ENCODE measurements at regions not wholly inside any gene's neighbourhood (a gene's known extent, or its start where the extent isn't known, plus 50 kb on each side); places are given as distances from the start of the nearest gene placed in this dataset.

- no peak for DNase-seq
- Histone ChIP-seq H3K9me3 (ENCODE audit: low read length) (no peaks in the 10 kb centered on the region), H3K27ac (ENCODE audit: low read depth, low read length) (no peak overlapping the region), H3K4me1 (ENCODE audit: insufficient read depth, low read length) (no peaks in the 10 kb centered on the region), H3K36me3 (ENCODE audit: insufficient read depth, low read length) (no peaks in the 10 kb centered on the region), H3K27me3 (ENCODE audit: insufficient read depth, low read length, poor library complexity, severe bottlenecking) (no peaks in the 10 kb centered on the region), H3K4me3 (ENCODE audit: low read length) (no peak overlapping the region)
- no peaks in the 10 kb centered on the region for H3K4me1 Mint-ChIP-seq
- POLR2A ChIA-PET = no interaction called here
- peaks cover 7% of the 10 kb centered on the region in 2 donors for H3K27me3 Mint-ChIP-seq
- H3K4me3 Mint-ChIP-seq = no peak overlapping the region
- H3K36me3 Mint-ChIP-seq = no peaks in the 10 kb centered on the region
- peaks cover 0 to 2% (median 0%) of the 10 kb centered on the region in 5 donors for H3K9me3 Mint-ChIP-seq
- H3K27ac Mint-ChIP-seq = no peak overlapping the region
- CTCF ChIA-PET = no interaction called here
Observed at GRCh38 chr16:5354645-5355044, 257.1 kb upstream of the EEF2KMT start.

GRCh38 chr16:5349670-5350517 lies 252.3 kb upstream of the EEF2KMT start:
- Histone ChIP-seq H3K27me3 (ENCODE audit: insufficient read depth, low read length, poor library complexity, severe bottlenecking) (no peaks in the 10 kb centered on the region), H3K4me1 (ENCODE audit: insufficient read depth, low read length) (no peaks in the 10 kb centered on the region), H3K27ac (ENCODE audit: low read depth, low read length) (no peak overlapping the region), H3K36me3 (ENCODE audit: insufficient read depth, low read length) (no peaks in the 10 kb centered on the region), H3K9me3 (ENCODE audit: low read length) (no peaks in the 10 kb centered on the region), H3K4me3 (ENCODE audit: low read length) (no peak overlapping the region)
- Mint-ChIP-seq H3K27me3 (peaks cover 4 to 7% of the 10 kb centered on the region in 2 donors), H3K27ac (no peak overlapping the region), H3K4me3 (no peak overlapping the region), H3K4me1 (no peaks in the 10 kb centered on the region), H3K9me3 (peaks cover 0 to 4% (median 0%) of the 10 kb centered on the region in 5 donors), H3K36me3 (no peaks in the 10 kb centered on the region)
- POLR2A ChIA-PET = no interaction called here
- CTCF ChIA-PET = no interaction called here
- DNase-seq = no peak

- peaks cover 0 to 4% (median 0%) of the 10 kb centered on the region in 5 donors for H3K9me3 Mint-ChIP-seq
- H3K27ac ChIP-seq (ENCODE audit: low read depth, low read length) = no peak overlapping the region
- no peak overlapping the region for H3K4me3 ChIP-seq (ENCODE audit: low read length)
- no peak overlapping the region for H3K4me3 Mint-ChIP-seq
- H3K27me3 ChIP-seq (ENCODE audit: insufficient read depth, low read length, poor library complexity, severe bottlenecking) = no peaks in the 10 kb centered on the region
- ChIA-PET CTCF (no interaction called here), POLR2A (no interaction called here)
- H3K27me3 Mint-ChIP-seq = peaks cover 4 to 7% of the 10 kb centered on the region in 2 donors
- DNase-seq = no peak
- no peaks in the 10 kb centered on the region for H3K4me1 ChIP-seq (ENCODE audit: insufficient read depth, low read length)
- H3K36me3 Mint-ChIP-seq = no peaks in the 10 kb centered on the region
- no peaks in the 10 kb centered on the region for H3K9me3 ChIP-seq (ENCODE audit: low read length)
- H3K36me3 ChIP-seq (ENCODE audit: insufficient read depth, low read length) = no peaks in the 10 kb centered on the region
- H3K4me1 Mint-ChIP-seq = no peaks in the 10 kb centered on the region
- no peak overlapping the region for H3K27ac Mint-ChIP-seq
Observed at GRCh38 chr16:5349101-5349500, 251.5 kb upstream of the EEF2KMT start.

GRCh38 chr16:5347561-5347960 lies 250.0 kb upstream of the EEF2KMT start:
- ChIA-PET POLR2A (no interaction called here), CTCF (no interaction called here)
- H3K4me3 ChIP-seq (ENCODE audit: low read length) = no peak overlapping the region
- no peaks in the 10 kb centered on the region for H3K36me3 Mint-ChIP-seq
- no peak overlapping the region for H3K27ac ChIP-seq (ENCODE audit: low read depth, low read length)
- no peak overlapping the region for H3K27ac Mint-ChIP-seq
- no peak overlapping the region for H3K4me3 Mint-ChIP-seq
- no peaks in the 10 kb centered on the region for H3K27me3 ChIP-seq (ENCODE audit: insufficient read depth, low read length, poor library complexity, severe bottlenecking)
- H3K36me3 ChIP-seq (ENCODE audit: insufficient read depth, low read length) = no peaks in the 10 kb centered on the region
- DNase-seq = no peak
- no peaks in the 10 kb centered on the region for H3K4me1 Mint-ChIP-seq
- peaks cover 0 to 4% (median 0%) of the 10 kb centered on the region in 5 donors for H3K9me3 Mint-ChIP-seq
- H3K27me3 Mint-ChIP-seq = peaks cover 4 to 7% of the 10 kb centered on the region in 2 donors
- no peaks in the 10 kb centered on the region for H3K4me1 ChIP-seq (ENCODE audit: insufficient read depth, low read length)
- no peaks in the 10 kb centered on the region for H3K9me3 ChIP-seq (ENCODE audit: low read length)

- Mint-ChIP-seq H3K4me3 (no peak overlapping the region), H3K27me3 (peaks cover 0 to 17% of the 10 kb centered on the region in 2 donors), H3K4me1 (no peaks in the 10 kb centered on the region), H3K36me3 (no peaks in the 10 kb centered on the region), H3K27ac (no peak overlapping the region), H3K9me3 (no peaks in the 10 kb centered on the region)
- ChIA-PET POLR2A (no interaction called here), CTCF (no interaction called here)
- no peaks in the 10 kb centered on the region for H3K9me3 ChIP-seq (ENCODE audit: low read length)
- H3K4me3 ChIP-seq (ENCODE audit: low read length) = no peak overlapping the region
- H3K36me3 ChIP-seq (ENCODE audit: insufficient read depth, low read length) = no peaks in the 10 kb centered on the region
- no peaks in the 10 kb centered on the region for H3K4me1 ChIP-seq (ENCODE audit: insufficient read depth, low read length)
- H3K27ac ChIP-seq (ENCODE audit: low read depth, low read length) = no peak overlapping the region
- DNase-seq = no peak
- no peaks in the 10 kb centered on the region for H3K27me3 ChIP-seq (ENCODE audit: insufficient read depth, low read length, poor library complexity, severe bottlenecking)
Observed at GRCh38 chr16:5336941-5337340, 239.3 kb upstream of the EEF2KMT start.

- peaks cover 0 to 4% (median 0%) of the 10 kb centered on the region in 5 donors for H3K9me3 Mint-ChIP-seq
- H3K27me3 Mint-ChIP-seq = peaks cover 2 to 8% of the 10 kb centered on the region in 2 donors
- CTCF ChIA-PET = no interaction called here
- H3K36me3 Mint-ChIP-seq = no peaks in the 10 kb centered on the region
- Histone ChIP-seq H3K27me3 (ENCODE audit: insufficient read depth, low read length, poor library complexity, severe bottlenecking) (no peaks in the 10 kb centered on the region), H3K4me1 (ENCODE audit: insufficient read depth, low read length) (no peaks in the 10 kb centered on the region), H3K9me3 (ENCODE audit: low read length) (no peaks in the 10 kb centered on the region), H3K36me3 (ENCODE audit: insufficient read depth, low read length) (no peaks in the 10 kb centered on the region), H3K27ac (ENCODE audit: low read depth, low read length) (no peak overlapping the region), H3K4me3 (ENCODE audit: low read length) (no peak overlapping the region)
- POLR2A ChIA-PET = no interaction called here
- H3K4me1 Mint-ChIP-seq = no peaks in the 10 kb centered on the region
- H3K4me3 Mint-ChIP-seq = no peak overlapping the region
- DNase-seq = no peak
- H3K27ac Mint-ChIP-seq = no peak overlapping the region
Observed at GRCh38 chr16:5333991-5334390, 236.4 kb upstream of the EEF2KMT start.

GRCh38 chr16:5333126-5333525 lies 235.5 kb upstream of the EEF2KMT start:
- H3K27me3 Mint-ChIP-seq = peaks cover 2 to 6% of the 10 kb centered on the region in 2 donors
- no peaks in the 10 kb centered on the region for H3K36me3 Mint-ChIP-seq
- peaks cover 0 to 4% (median 0%) of the 10 kb centered on the region in 5 donors for H3K9me3 Mint-ChIP-seq
- Histone ChIP-seq H3K4me1 (ENCODE audit: insufficient read depth, low read length) (no peaks in the 10 kb centered on the region), H3K36me3 (ENCODE audit: insufficient read depth, low read length) (no peaks in the 10 kb centered on the region), H3K27ac (ENCODE audit: low read depth, low read length) (no peak overlapping the region), H3K9me3 (ENCODE audit: low read length) (no peaks in the 10 kb centered on the region), H3K4me3 (ENCODE audit: low read length) (no peak overlapping the region), H3K27me3 (ENCODE audit: insufficient read depth, low read length, poor library complexity, severe bottlenecking) (no peaks in the 10 kb centered on the region)
- H3K4me1 Mint-ChIP-seq = no peaks in the 10 kb centered on the region
- POLR2A ChIA-PET = no interaction called here
- no peak for DNase-seq
- no peak overlapping the region for H3K4me3 Mint-ChIP-seq
- CTCF ChIA-PET = no interaction called here
- no peak overlapping the region for H3K27ac Mint-ChIP-seq

GRCh38 chr16:5330058-5330457 lies 232.5 kb upstream of the EEF2KMT start:
- Histone ChIP-seq H3K4me1 (ENCODE audit: insufficient read depth, low read length) (no peaks in the 10 kb centered on the region), H3K36me3 (ENCODE audit: insufficient read depth, low read length) (no peaks in the 10 kb centered on the region), H3K9me3 (ENCODE audit: low read length) (no peaks in the 10 kb centered on the region), H3K27me3 (ENCODE audit: insufficient read depth, low read length, poor library complexity, severe bottlenecking) (no peaks in the 10 kb centered on the region), H3K27ac (ENCODE audit: low read depth, low read length) (no peak overlapping the region), H3K4me3 (ENCODE audit: low read length) (no peak overlapping the region)
- Mint-ChIP-seq H3K27ac (no peak overlapping the region), H3K9me3 (peaks cover 0 to 9% (median 0%) of the 10 kb centered on the region in 5 donors), H3K4me1 (no peaks in the 10 kb centered on the region), H3K36me3 (no peaks in the 10 kb centered on the region), H3K4me3 (no peak overlapping the region), H3K27me3 (peaks cover 2 to 10% of the 10 kb centered on the region in 2 donors)
- no peak for DNase-seq
- ChIA-PET POLR2A (no interaction called here), CTCF (no interaction called here)
